AG04450 (cell line): ENCODE measurements at regions not wholly inside any gene's neighbourhood (a gene's known extent, or its start where the extent isn't known, plus 50 kb on each side); places are given as distances from the start of the nearest gene placed in this dataset.

Experiments
- CTCF ChIA-PET: fragments of 300-600, 350-600 bp; formaldehyde crosslinking; extraction: SDS; loops from one replicate; lab custom pipeline; 2022; ENCODE audit warnings: antibody characterized with exemption, inconsistent platforms; lab: Charles Lee
- POLR2A ChIA-PET: fragments of 350-600 bp; formaldehyde crosslinking; extraction: SDS; loops from one replicate; lab custom pipeline; 2021; ENCODE audit warnings: antibody characterized with exemption, inconsistent platforms; lab: Yijun Ruan, JAX
- DNase-seq: peaks from one replicate; pipeline ENCODE4 v3.0.0-alpha.2; 2011; ENCODE audit warnings: low read depth, low spot score
- H3K27ac ChIP-seq: one replicate; pipeline ENCODE4 v1.5.1; 2012; ENCODE audit warnings: low read depth, low read length, control low read depth
- H3K27me3 ChIP-seq: one replicate; pipeline ENCODE4 v1.6.0; 2012; ENCODE audit warnings: low read length; ENCODE audit not compliant: control insufficient read depth, insufficient read depth
- H3K4me3 ChIP-seq: 2 replicates; pipeline ENCODE4 v1.5.1; 2011; ENCODE audit warnings: mild to moderate bottlenecking, low read depth, low read length, control low read depth
- H3K9me3 ChIP-seq: 2 replicates; pipeline ENCODE4 v1.5.1; 2012; ENCODE audit warnings: low read length; ENCODE audit not compliant: control insufficient read depth, insufficient read depth
- CTCF ChIP-seq: IDR thresholded peaks from 2 replicates; pipeline ENCODE4 v1.5.1; 2011; ENCODE audit warnings: low read depth, low read length, control low read depth, inconsistent platforms

GRCh38 chr14:45686771-45687170 lies 433.8 kb upstream of the MIS18BP1 start:
- TF ChIP-seq CTCF, result no peak
- ChIA-PET POLR2A (no interaction called here), CTCF (no interaction called here)
- no peak overlapping the region for H3K27ac ChIP-seq
- H3K27me3 ChIP-seq, result no peaks in the 10 kb centered on the region
- H3K9me3 ChIP-seq, result no peaks in the 10 kb centered on the region
- DNase-seq, result no peak
- no peak overlapping the region for H3K4me3 ChIP-seq

DNA sequence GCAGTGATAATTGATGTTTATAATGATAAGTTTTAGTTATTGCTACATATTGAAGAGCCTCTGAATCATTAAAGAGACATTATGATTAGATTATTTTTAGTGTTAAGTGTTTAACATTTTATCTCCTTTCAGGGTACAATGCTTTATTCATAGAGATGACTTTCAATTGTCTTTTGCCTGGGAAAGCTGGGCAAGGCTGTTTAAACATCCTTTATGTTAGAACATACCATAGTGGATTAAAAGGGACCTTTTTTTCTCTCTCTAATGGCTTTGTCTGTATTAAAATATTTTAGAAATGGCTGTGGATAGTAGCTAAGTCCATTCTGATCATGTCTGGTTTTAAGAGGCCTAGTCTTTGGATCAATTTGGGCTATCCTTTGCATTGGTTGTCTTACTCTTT lies 427.5 kb upstream of the MIS18BP1 start:
- no peaks in the 10 kb centered on the region for H3K9me3 ChIP-seq
- CTCF ChIA-PET, result no interaction called here
- no peak for TF ChIP-seq CTCF
- no peak for DNase-seq
- H3K27ac ChIP-seq, result no peak overlapping the region
- H3K27me3 ChIP-seq, result no peaks in the 10 kb centered on the region
- H3K4me3 ChIP-seq, result no peak overlapping the region
- POLR2A ChIA-PET, result no interaction called here

GRCh38 chr14:45679853-45680252 lies 426.9 kb upstream of the MIS18BP1 start:
- Histone ChIP-seq H3K27ac (no peak overlapping the region), H3K9me3 (no peaks in the 10 kb centered on the region), H3K4me3 (no peak overlapping the region), H3K27me3 (no peaks in the 10 kb centered on the region)
- TF ChIP-seq CTCF, result no peak
- ChIA-PET POLR2A (no interaction called here), CTCF (no interaction called here)
- DNase-seq, result no peak

GRCh38 chr14:45678163-45678562 lies 425.2 kb upstream of the MIS18BP1 start:
- POLR2A ChIA-PET, result no interaction called here
- CTCF ChIA-PET, result no interaction called here
- no peak overlapping the region for H3K27ac ChIP-seq
- no peaks in the 10 kb centered on the region for H3K9me3 ChIP-seq
- TF ChIP-seq CTCF, result no peak
- no peaks in the 10 kb centered on the region for H3K27me3 ChIP-seq
- DNase-seq, result no peak
- no peak overlapping the region for H3K4me3 ChIP-seq

DNA sequence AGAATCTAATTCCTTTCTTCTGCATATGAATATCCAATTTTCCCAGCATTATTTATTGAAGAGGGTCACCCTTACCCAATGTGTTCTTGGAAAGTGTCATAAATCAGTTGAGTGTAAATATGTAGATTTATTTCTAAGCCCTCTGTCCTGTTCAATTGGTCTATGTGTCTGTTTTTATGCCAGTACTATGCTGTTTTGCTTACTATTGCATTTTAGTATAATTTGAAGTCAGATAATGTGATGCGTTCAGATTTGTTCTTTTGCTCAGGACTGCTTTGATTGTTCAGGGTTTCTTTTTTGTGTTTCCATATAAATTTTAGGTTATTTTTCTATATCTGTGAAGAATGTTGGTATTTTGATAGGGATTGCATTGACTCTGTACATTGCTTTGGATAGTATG lies 420.4 kb upstream of the MIS18BP1 start:
- ChIA-PET CTCF (no interaction called here), POLR2A (no interaction called here)
- DNase-seq, result no peak
- no peaks in the 10 kb centered on the region for H3K9me3 ChIP-seq
- no peak overlapping the region for H3K27ac ChIP-seq
- TF ChIP-seq CTCF, result no peak
- H3K4me3 ChIP-seq, result no peak overlapping the region
- H3K27me3 ChIP-seq, result no peaks in the 10 kb centered on the region
